GM19463 (cell line): ENCODE measurements at regions not wholly inside any gene's neighbourhood (a gene's known extent, or its start where the extent isn't known, plus 50 kb on each side); places are given as distances from the start of the nearest gene placed in this dataset.
"Not testable (repeated sequence)": the region's sequence is repeated elsewhere in the genome, so short reads cannot be mapped to it uniquely, and the experiment has no call there.

ENCODE experiments used
- ATAC-seq: cut with Tn5 transposase; IDR thresholded peaks from one replicate; pipeline ENCODE4 v1.9.1; 2021; ENCODE audit warnings: mild to moderate bottlenecking, moderate library complexity; ENCODE audit not compliant: unreplicated experiment

DNA sequence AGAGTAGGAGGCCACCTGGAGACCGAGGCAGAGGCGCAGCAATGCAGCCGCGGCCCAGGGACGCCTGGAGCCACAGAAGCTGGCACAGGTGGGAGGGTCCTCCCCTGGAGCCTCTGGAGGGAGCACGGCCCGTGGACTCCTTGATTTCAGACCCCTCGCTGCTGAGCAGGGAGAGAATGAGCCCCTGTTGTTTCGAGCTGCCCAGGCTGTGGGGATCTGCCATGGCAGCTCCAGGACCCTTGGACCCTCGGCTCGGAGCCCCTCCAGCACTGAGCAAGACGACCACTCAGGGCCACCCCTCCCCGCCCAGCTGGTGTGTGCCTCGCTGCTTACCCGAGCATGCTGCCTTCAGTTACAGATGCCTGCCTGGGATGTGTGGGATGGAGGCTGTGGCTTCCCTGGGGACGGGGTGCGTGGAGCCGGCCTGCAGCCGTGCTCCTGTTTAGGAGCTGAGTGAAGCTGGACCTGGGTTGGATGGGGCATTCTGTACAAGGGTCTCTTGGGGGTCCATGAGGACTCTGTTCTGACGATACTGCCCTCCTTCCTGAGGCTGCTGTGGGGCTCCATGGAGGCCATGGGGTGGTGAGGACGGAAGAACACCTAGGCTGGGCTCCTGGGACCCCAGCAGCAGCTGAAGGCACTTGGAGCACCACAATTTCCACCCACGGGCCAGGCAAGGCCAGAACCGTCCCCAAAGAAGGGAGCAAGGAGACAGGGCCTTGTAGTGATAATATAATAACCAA is 115.1 kb upstream of the LPCAT1 start:
- no peak for ATAC-seq

DNA sequence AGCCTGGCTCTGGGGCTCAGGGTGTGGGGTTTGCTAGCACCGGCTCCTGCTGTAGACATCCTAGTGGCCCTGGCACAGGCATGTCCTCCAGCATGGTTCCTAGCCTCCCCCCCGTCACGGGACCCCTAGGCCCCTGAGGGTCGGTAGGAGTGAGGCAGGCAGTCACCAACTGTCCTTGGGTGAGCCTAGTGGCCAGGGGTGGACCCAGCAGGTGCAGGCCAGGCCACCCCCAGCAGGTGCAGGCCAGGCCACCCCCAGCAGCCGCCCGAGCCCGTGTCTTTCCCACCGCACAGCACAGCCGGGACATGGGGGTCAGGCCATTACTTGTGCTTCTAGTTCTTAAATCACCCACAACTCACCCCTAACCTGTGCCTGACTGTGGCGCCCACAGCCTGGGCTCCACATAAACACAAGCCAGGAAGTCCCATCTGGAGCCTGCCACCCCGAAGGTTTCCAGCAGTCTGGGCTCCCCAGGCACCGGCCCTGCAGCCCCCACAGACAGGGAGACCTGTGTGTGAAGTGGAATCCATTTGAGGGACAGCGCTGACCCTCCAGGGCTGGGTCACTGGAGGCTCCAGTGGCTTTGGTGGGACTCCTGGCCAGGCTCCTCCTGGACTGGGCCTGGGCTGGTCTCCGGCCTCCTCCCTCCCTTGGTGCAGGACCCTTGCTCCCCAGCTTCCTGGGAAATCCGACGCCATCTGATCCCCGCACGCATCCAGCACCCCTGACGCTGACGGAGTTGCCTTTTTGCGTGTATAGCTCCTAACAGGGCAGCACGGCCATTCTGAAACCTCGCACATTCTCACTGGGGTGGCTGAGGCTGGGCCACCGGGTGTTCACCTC is 114.1 kb upstream of the LPCAT1 start:
- no peak for ATAC-seq

DNA sequence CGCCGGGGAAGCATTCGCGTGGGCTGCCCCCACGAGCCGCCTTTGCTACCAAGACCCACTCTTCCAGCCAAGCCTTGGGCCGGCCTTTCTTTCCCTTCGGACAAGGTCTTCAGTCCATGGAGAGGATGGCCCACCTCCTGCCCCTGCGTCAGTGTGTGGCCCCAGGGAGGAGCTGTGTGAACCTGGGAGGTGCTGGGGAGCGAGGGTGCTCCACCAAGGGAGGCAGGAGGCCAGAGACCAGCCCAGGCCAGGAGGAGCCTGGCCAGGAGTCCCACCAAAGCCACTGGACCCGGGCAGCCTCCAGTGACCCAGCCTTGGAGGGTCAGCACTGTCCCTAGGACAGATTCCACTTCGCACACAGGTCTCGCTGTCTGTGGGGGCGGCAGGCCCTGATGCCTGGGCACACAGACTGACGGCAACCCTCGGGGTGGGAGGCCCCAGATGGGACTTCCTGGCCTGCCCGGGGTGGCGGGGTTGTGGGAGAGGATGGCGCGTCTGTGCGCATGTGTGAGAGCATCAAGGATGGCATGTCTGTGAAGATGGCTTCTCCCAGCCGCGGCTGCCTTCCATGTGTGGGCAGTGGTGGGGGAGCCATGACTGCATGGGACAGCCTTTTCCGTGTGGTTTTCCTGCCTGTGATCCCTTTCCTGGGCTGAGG is 113.3 kb upstream of the LPCAT1 start:
- no peak for ATAC-seq

DNA sequence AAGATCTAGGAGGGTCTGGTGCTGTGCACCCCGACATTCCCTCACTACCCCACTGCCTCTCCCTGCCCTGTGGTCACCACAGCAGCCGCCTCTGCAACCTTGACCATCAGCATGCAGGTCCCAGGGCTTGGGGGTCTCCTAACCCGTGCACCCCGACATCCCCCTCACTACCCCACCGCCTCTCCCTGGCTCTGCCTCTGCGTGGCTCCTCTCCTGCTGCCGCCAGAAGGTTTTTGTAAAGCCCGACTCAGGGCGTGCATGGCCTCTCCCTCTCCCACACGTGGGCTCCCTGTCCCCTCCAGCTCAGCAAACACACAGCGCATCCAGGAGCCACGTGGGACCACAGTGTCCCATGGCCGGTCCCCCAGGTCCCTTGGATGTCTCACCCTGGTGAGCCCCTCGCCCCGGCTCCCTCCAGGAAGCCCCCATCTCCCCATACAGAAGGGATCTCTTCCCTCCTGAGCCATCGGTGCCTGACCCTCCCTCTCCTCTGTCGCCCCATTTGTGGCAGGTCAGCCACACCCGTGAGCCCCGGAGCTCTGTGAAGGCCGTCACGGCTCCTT is 112.5 kb upstream of the LPCAT1 start:
- ATAC-seq = not testable (repeated sequence)

DNA sequence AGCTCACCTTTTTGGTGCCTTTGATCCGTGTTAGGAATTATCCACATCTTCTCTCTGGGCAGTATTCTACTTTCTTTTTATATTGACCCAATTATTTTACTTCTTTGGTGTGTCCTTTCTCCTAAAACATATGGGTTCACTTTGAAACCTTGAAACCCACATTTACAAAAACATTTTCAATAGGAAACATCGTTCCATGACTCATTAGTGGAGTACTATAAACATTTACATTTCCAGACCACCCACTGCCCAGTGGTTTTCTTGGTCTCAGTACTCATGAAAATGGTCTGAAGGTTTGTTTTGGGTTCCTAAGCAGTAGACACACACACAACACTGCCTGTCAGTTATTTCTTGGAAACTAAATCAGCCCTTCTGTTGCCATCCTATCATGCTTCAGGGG is 111.7 kb upstream of the LPCAT1 start:
- ATAC-seq = not testable (repeated sequence)

DNA sequence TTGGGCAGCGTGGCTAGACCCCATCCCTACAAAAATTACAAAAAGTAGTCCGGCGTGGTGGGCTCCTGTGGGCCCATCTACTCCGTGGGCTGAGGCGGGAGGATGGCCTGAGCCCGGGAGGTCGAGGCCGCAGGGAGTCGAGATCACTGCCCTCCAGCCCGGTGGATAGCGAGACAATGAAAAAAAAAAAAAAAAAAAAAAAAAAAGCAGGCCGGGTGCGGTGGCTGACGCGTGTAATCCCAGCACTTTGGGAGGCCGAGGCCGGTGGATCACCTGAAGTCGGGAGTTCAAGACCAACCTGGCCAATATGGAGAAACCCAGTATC is 110.5 kb upstream of the LPCAT1 start:
- no peak for ATAC-seq

DNA sequence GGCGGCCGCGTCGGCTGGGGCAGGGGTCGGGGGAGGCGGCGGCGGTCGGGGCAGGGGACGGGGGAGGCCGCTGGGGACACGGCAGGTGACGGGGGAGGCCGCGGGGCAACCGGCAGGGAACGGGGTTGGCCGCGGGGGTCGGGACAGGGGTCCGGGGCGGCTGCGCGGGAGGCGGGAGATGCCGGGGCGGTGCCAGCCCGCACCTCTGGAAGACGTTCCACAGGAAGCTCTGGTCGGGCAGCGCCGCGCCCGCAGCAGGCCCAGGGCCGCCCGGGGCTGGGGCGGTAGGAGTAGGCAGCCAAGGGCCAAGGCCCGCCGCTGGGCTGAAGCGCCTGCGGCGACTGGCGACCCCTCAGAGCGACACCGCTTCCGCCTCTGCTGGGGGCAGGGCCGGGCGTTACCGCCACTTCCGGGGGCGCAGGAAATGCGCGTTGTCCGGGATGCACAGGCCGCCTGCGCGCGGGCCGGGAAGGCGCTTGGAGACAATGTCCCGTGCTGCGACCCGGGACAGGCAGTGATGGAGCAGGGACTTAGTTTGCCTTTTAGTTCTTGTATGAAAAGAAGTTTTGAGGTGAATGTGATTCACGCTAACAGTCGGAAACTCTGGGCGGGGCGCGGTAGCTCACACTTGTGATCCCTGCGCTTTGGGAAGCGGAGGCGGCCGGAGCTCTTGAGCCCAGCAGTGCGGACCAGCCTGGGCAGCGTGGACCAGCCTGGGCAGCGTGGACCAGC is 110.0 kb upstream of the LPCAT1 start:
- ATAC-seq = peak; percentile 99

DNA sequence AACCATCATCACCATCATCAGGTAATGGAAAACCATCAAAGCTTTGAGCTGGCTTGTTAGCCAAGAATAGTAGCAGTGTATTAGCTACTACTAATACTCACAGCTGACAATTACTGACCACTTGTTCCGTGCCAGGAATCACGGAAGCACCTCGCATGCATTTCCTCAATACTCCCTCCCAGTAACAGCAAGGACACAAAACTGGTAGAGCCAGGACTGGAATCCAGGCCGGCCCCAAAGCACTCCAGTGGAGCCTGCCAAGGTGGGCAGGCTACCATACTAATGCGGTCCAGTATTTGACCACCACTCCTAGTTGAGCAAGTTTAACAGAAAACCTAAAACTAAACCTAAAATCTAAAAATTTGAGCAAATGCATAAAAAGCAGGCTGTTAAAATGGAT is 107.2 kb upstream of the LPCAT1 start:
- ATAC-seq = not testable (repeated sequence)

DNA sequence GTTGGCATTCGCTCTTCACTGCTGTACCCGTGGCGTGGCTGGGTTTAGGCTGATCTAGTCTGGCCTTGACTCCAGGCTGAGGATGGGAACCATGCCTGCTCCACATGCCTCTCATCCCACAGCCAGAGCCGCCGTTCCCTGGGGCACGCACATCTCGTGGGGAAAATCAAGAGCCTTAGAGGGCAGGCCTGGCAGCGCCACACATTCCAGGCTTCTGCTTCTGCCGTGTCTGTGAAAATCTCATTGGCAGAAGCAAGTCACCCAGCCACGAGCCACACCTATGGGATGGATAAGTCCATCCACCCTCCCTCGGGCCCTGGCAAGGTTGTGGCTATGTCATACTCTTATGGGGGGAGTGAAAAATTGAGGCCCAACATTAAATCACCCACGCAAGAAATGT is 102.6 kb upstream of the LPCAT1 start:
- not testable (repeated sequence) for ATAC-seq

DNA sequence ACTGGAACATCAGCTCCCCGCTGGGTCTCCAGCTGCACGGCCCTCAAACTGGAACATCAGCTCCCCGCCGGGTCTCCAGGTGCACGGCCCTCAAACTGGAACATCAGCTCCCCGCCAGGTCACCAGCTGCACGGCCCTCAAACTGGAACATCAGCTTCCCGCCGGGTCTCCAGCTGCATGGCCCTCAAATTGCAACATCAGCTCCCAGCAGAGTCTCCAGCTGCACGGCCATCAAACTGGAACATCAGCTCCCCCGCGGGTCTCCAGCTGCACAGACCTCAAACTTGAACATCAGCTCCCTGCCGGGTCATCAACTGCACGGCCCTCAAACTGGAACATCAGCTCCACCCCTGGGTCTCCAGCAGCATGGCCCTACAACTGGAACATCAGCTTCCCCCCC is 95.8 kb upstream of the LPCAT1 start:
- not testable (repeated sequence) for ATAC-seq

DNA sequence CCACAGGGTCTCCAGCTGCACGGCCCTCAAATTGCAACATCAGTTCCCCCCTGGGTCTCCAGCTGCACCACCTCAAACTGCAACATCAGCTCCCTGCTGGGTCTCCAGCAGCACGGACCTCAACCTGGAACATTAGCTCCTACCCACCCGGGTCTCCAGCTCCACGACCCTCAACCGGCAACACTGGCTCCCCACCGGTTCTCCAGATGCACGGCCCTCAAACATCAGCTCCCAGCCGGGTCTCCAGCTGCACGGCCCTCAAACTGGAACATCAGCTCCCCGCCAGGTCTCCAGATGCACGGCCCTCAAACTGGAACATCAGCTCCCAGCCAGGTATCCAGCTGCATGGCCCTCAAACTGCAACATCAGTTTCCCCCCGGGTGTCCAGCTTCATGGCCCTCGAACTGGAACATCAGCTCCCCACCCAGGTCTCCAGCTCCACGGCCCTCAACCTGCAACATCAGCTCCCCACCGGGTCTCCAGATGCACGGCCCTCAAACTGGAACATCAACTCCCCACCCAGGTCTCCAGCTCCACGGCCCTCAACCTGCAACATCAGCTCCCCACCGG is 94.6 kb upstream of the LPCAT1 start:
- not testable (repeated sequence) for ATAC-seq

DNA sequence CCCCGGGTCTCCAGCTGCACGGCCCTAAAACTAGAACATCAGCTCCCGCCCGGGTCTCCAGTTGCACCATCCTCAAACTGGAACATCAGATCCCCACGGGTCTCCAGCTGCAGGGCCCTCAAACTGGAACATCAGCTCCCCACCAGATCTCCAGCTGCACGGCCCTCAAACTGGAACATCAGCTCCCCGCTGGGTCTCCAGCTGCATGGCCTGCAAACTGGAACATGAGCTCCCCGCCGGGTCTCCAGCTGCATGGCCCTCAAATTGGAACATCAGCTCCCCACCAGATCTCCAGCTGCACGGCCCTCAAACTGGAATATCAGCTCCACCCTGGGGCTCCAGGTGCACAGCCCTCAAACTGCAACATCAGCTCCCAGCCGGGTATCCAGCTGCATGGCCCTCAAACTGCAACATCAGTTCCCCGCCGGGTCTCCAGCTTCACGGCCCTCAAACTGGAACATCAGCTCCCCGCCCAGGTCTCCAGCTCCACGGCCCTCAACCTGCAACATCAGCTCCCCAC is 93.5 kb upstream of the LPCAT1 start:
- not testable (repeated sequence) for ATAC-seq

DNA sequence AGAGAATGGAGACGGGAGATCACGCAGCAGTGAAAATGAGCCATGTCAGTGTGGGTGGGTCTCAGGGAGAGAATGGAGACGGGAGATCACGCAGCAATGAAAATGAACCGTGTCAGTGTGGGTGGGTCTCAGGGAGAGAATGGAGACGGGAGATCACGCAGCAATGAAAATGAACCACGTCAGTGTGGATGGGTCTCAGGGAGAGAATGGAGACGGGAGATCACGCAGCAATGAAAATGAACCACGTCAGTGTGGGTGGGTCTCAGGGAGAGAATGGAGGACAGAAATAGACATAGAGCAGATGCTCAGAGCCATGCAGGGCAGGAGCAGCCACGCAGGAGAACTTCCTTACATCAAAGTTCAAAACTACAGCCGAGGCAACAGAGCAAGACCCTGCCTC is 89.8 kb upstream of the LPCAT1 start:
- ATAC-seq = not testable (repeated sequence)

DNA sequence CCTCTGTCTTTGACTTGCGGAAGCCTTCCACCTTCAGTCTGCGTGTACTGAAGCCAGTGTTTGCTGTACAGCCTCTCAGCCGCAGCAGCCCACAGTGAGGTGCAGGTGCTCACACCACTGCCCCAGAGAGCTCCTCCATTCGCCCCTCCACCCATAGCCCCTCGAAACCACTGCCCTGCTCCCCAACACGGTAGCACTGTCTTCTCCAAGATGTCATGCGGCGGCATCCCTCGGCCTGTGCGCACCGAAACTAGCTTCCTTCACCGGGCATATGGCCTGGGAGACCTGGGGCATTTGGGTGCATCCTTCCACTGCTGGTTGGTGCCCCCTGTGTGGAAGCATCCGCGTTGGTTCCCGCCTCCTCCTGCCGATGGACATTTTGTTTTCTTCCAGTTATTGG is 86.8 kb upstream of the LPCAT1 start:
- not testable (repeated sequence) for ATAC-seq

DNA sequence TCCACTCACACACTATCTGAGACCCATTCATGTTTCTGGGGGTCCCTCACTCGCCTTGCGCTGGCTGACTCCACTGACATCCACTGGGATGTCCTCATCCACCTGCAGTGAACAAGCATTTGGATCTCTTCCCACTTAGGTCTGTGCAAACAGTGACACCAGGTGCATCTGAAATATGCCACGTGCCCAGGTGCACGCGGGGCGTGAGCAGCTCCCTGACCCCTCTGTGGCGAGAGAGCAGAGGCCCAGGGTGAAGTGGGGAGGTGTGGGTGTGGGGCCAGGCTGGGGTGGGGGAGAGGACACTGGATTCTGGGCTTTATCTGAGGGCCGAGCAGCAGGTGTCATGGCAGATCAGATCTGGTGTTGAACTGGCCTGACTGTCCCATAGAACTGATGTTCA is 85.4 kb upstream of the LPCAT1 start:
- not testable (repeated sequence) for ATAC-seq

DNA sequence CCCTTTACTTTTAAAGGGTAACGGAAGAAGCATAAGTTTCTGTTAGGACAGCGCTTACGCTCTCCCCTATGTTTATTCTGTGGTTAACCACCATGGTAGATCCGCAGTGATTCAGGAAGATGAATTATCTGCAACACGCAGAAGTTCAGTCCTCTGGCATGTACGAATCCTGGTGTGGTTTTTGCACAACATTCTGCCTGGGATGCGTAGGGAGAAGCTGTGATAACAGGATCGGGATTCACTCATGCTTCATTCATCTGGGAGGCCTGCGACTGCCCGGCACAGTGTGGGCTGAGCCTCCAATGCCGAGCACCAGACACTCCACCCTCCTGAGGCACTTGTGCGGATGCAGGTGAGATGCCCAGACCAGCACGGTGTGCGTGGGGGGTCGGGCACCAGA is 84.6 kb upstream of the LPCAT1 start:
- not testable (repeated sequence) for ATAC-seq

DNA sequence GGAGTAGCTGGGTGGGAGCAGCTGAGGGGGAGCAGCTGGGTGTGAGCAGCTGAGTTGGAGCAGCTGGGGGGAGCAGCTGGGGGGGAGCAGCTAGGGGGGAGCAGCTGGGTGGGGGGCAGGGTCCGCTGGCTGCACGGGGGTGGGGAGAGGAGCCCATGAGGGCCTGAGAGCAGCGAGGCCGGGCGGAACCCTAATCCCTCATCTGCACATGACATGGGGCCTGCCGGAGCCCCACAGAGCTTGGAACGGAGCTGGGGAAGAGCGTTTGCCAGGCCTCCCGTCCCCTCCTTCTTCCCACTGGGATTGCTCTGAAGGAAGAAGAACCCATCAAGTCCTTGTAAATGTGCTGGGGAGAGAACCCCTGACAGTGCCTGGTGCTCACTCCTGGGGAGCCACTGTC is 83.2 kb upstream of the LPCAT1 start:
- ATAC-seq = not testable (repeated sequence)

DNA sequence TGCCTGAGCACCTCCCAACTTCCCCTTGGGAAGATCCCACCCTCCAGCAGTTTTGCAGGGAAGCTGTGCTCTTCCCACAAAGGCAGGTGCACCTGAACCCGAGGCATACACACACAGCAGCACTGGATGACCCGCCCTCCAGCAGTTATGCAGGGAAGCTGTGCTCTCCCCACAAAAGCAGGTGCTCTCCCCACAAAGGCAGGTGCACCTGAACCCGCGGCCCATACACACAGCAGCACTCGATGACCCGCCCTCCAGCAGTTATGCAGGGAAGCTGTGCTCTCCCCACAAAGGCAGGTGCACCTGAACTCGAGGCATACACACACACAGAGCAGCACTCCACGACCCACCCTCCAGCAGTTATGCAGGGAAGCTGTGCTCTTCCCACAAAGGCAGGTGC is 80.2 kb upstream of the LPCAT1 start:
- not testable (repeated sequence) for ATAC-seq

DNA sequence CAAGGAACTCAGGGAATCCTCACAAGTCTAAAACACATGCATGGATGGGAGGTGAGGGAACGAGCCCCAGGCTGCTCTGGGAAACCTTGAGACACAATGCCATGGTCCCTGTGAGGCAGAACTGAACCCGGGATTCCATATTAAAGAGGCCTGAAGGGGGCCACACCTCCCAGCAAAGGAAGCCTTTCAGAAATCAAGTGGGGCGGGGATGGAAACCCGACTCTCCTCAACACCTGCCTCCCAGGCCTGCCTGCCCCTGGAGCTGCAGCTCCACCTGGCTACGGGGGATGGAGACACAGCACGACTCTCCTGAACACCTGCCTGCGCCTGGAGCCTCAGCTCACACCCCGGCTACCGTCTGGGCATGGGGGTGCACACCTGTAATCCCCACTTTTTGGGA is 77.8 kb upstream of the LPCAT1 start:
- not testable (repeated sequence) for ATAC-seq
